Hypothalamus (tissue), 51 donors: ENCODE measurements at regions not wholly inside any gene's neighbourhood (a gene's known extent, or its start where the extent isn't known, plus 50 kb on each side); places are given as distances from the start of the nearest gene placed in this dataset.

Experiments
- DNase-seq, 51 donors: peaks; one replicate each; lab custom pipeline; 2025; lab: John Stamatoyannopoulos, UW

DNA sequence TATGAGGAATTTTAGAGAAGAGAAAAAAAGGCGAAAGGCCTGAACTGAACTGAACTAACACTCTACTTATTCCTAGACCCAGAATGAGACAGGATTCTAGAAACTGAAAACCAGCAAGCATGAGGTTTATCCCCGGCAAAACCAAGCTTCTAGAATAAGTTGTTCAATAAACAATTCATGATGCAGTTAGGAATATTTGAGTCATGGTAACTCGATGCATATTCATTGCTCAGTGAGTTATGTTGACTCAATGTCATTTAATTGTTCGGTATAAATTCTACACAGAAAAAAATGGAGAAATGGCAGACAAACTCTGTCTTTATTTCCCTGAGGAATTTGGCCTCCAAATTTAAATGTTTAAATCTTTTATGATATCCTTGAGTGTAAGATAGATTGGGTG, 321.5 kb downstream of the SATB2 start:
- no peak for DNase-seq

DNA sequence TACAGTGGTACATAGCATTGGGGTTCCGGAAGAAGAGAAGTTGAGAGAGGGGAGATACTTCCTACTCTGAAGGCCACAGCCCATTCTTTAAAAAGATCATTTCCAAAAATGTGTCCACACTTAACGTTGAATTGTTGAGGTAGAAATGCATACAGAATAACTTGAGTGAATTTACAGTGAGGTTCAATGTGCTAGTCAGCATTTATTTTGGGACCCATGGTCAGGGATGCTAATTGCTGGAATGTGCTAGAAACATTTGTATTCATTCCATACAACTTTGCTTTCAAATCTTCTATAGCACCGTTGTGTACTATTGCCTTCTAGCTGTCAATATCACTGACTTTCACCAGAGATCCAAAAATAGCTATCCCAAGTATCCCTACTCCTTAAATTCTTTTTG, 325.9 kb downstream of the SATB2 start:
- DNase-seq: no peak

DNA sequence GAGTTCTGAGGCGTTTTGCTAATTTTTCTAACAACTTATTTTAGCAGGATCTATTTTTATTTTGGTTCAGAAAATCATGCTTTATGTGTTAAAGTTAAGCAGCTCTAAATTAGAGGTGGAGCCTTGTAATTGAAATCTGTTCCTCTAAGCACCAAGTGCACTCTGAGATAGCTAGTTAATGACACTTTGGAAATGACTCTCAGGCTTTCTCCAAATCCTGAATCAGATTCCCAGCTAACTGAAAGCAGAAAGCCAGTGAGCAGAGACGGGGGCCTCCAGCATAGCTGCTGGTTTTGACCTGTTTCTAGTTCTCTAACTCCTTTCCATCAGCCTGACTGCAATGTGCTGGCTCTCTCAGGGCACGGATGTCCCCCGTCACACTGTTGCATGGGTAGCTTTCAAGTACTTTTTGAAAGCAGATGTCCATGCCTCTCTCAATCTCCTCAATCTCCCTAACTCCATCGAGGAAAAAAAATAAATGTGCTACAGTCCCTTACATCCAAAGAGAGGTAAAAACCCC, 326.5 kb downstream of the SATB2 start:
- no peak for DNase-seq

DNA sequence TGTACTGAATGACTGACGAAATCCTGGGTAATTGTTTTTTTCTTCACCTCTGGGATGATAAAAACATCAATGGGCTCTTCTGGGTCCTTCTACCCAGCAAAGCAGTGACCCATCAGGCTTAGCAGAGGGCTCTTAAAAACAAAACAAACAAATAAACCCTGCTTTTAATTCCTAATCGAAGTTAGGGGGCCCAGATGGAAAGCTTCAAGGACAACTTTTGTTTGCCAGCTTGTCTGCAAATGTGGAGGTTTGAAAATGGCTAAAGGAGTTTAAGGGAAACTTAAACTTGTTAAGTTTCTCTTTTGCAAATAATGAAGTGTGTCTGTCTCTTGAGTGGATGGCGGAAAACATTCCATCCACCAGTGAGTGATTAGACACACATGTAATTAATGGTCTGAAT, 327.2 kb downstream of the SATB2 start:
- no peak for DNase-seq

DNA sequence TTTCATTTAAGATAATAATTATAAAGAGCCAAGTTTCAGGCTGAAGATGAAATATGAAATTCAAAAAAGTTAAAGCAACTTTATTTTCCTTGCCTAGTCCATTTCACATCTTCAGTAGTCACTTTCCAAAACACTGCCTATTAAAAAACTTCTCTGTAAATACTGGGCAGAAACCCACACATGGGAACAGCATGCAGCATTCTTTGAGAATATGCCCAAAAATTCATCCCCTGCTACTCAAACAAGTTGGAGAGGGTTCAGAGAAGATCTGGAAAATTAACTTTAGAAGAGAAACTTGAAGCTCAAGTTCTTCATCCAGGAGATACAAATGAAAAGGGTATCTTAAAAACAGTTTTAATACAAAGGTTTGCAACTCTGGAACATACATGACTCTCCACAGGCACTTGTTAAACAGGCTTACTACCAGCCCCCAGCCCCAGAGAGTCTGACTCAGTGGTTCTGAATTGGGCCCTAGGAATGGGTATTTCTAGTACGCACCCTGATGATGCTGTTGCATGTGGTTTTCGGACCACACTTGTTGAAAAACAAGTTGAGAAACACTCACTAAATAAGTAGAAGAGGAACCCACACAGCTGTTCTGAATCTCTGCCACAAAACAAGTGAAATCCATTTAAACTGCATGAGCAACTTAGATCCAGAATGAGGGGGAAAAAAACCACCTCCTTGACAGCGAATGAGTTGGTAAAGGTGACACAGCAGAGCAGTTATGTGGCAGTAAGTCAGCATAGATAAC, 329.1 kb downstream of the SATB2 start:
- DNase-seq: no peak

DNA sequence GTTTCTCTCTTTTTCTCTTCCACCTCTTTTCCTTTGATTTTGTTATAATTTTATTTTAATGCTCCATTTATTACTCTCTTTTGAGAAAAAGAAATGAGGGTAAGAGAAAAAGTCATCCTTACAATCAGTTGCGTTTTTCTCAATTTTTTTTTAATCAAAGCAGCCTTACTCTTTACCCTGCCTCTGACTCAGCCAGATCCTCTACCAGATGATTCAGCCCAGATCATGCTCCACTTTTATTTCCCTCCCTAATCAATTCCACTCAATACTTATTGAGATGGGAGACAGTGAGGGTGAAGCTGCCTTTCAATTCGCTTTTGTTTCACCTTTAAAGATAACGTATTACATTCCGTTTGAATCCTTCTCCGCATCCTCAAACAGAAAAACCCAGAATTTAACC, 337.9 kb downstream of the SATB2 start:
- no peak for DNase-seq

DNA sequence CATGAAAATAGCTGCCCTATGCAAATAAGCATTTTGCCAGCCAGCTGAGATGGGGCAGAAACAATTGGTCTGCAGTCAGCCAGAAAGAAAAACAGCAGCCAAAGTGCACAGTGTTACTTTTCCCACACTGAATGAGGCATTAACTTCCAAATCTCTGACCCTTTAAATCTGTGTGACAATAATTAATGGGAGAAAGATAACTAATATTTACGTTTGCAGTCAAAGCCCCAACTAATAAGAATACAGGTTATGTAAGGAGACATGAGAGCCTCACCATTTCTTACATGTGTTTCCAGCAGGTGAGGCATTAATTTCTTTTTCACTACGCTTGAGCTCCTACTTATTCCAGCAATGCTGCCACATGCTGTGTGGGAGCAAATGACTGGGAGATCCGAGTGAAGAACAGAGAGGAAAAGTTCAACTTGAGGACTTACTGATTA, 339.0 kb downstream of the SATB2 start:
- no peak for DNase-seq

DNA sequence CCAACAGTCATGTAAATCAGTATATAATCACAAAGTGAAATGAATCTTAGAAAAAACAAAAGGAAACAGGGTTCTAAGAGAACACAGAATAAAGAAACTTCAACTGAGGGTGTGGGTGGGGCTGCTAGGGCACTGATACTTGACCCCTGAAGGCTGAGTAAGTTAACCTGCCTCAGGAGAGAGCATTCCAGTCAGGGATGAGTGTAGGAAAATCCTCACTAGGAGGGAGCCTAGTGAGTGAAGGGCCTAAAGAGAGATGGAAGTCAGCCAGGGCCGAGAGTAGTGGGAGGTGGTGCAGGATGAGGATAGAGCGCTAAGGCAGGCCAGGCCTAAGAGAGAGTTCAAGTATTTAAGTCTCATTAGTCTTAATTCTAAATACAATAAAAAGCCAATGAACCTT, 342.6 kb downstream of the SATB2 start:
- DNase-seq: no peak

DNA sequence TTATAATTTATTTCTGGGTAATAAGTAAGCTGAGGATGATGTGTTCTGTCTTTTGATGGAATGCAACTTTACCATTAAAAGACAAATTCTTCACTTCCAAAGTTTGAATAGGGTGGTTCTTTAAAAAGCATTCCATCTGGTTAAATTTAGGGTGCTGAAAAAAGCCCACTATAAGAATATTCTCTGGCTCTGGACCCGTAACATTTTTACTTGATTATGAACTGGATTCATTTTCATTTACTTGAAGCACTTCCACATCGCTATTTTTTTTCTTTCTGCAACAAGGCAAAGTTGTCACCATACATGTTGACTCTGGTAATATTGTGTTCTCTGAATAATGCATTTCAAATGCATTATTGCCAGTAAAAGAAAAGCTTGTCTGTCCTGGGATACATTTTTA, 344.6 kb downstream of the SATB2 start:
- no peak for DNase-seq

DNA sequence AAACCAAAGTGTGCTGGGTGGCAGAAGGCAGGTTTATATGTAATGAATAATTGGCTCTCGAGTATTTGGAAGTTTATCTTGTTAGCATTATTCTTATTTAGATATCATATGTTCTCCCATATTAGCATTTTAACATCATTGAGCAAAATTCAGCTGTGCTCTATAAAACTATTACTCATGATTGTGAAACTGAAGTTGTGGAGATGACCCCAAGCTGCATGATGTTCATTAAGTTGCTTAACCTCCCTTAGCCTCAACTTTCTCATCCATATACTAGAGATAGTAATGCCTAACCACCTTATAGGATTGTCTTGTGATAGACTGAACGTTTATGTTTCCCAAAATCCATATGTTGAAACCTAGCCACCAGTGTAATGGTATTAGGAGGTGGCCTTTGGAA, 346.3 kb downstream of the SATB2 start:
- no peak for DNase-seq

DNA sequence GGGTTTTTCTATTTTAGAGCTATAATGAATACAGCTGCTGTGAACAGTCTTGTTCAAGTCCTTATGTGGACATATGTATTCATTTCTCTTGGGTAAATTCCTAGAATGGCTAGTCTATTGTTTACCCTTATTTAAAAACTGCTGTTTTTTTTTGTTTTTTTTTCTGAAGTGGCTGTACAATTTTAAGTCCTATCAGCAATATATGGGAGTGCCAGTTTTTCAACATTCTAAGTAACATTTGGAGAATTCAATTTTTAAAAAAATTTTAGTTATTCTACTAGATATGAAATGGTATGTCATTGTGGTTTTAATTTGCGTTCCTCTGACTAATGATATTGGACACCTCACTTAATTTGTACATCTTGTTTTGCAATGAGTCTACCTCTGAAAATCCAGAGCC, 349.7 kb downstream of the SATB2 start:
- DNase-seq: no peak

DNA sequence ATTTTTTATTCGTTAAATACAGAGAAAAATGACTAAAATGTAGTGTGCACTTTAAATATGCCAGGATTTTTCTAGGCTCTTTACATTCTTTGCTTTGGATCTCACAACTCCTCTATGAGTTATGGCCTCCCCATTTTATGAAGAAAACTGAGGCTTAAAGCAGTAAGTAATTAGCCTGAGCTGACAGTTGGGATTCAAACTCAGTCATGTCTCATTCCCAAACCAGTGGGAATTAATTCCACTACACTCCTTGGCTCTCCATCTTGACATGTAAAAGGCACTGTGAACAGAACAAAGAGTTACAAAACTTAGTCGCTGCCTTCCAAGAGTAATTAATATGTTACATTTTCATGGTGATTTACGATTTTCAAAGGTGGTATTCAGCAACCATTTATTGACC, 351.9 kb downstream of the SATB2 start:
- DNase-seq: no peak

DNA sequence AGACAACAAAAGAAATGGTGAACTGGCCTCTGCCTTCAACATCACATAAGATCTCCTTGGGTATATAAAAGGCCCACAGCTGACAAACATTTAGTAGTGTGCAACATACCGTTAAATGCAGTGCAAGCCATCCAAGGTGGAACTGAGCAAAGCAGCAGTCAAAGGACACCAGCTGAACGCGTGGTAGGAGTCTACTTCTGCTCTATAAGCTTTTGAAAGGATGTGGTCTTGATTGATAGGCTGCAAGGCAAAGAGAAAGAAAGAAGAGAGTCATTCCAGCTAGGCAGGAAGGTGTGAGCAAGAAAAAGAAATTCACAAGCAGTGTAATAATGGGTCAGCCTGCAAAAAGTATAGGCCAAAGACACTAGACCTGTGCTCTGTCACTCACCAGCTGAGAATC, 356.3 kb downstream of the SATB2 start:
- DNase-seq: no peak

DNA sequence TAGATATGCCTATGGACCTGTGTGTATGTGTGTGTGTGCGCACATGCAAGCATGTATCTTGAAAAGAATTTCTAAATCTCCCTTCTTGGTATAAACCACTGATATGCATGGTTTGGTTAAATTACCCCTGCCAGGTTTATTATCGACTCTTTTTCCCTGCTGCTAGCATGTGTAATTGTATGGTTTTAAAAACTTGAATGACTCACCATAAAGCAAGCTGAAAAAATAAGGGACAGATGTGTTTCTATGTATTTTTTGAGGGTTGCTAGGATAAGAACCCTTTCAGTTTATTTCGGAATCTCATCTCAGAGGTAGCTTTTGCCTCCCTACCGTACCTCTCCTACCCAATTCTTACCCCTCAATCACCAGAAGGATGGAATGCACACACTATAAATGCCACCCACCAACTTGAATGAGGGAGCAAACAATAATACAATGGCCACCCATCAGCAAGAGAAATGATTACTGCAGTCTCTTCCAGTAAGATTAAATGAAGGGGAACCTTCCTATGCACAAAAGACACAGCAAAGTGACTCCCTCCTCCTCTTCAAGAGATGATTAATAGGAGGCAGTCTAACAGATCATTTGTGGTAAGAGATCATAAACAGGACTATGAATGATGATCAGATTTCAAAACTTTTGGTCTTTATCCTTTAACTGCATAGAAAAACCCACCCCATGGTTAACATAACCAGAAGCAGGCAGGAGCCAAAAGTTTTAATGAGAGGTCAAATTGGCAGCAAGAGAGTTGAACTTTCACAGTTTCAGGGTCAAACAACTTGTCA, 357.2 kb downstream of the SATB2 start:
- no peak for DNase-seq

DNA sequence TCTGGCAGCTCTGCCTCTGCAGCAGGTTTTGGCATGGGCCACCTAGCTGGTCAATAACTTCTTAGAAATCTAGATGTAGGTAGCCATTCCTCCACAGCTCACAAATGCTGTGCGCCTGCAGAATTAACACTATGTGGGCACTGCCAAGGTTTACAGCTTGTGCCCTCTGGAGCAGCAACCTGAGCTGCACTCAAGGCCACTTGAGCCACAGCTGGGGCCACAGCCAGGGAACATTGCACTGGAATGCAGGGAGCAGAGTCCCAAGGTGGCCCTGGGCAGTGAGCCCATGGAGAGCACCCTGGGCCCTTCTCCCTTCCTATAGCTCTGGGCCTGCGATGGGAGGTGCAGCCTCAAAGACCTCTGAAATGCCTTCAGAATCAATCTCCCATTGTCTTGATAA, 365.3 kb downstream of the SATB2 start:
- no peak for DNase-seq

DNA sequence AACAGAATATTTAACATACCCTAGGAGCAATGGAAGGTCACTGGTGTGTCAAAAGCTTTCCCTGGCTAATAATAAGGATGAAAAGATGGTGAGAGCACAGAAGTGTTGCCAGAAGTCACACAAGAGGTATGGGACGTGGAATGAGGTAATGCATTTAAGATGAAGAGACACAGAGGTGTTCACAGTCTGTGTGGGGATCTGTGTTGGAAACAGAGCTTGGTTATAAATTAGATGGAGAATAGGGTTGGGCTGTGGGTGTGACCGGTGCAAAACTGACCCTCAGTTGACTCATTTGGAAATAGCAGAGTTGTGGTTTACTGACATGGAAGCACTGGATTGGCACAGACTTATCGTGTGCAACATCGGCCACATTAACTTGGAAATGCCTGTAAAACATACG, 372.5 kb downstream of the SATB2 start:
- DNase-seq: no peak

DNA sequence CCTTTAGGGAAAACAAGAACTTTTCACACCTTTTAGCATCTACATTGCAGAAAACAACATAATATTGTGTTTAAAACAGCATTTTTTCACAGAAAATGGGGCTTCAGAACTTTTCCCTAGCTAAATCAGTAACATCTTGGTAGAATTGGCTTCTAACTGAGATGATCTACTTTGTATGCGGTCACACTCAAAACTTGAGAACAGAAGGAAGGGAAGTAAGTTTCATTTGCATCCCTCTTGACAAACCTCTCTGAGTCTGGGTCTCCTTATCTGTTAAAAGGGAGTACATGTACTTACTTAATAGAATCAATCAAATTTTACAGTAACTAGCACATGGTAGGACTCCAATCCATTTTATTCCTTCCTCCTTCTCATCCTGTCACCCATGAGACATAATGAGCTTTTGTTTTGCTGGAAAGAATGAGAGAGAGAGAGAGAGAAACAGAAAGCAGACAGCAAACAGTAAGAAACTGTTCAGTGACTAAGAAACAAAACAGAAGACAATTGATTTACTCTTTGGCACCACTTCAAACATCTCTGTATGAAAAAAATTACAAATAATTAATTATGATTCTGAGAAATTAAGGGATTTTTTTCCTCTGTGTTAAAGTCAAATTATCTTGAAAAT, 387.3 kb downstream of the SATB2 start:
- DNase-seq: peak in 1 of 51 donors; percentile 29

DNA sequence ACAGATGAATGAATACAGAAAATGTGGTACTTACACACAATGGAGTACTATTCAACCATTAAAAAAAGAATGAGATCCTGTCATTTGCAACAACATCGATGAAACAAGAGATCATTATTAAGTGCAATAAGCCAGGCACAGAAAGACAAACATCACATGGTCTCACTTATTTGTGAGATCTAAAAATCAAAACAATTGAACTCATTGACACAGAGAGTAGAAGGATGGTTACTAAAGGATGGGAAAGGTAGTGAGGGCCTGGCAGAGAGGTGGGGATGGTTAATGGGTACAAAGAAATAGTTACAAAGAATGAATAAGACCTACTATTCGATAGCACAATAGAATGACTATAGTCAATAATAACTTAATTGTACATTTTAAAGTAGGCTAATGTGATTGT, 393.5 kb downstream of the SATB2 start:
- no peak for DNase-seq

DNA sequence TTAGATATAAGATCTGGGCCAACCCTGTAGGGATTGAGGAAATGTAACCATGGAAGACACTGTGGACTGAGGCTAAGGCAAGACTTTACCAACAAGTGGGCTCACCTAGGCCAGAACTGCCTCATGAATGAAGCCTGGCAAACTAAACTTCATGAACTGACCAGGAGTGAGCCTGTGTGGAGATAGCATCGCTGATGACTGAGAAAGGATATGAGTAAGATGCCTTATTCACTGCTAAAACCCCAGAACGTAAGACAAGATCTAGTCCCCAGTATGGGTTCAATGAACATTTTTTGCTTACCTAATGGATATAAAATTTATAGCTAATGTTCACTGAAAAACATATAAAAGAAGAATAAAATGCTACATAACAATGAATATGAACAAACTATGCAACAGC, 399.8 kb downstream of the SATB2 start:
- DNase-seq: no peak

DNA sequence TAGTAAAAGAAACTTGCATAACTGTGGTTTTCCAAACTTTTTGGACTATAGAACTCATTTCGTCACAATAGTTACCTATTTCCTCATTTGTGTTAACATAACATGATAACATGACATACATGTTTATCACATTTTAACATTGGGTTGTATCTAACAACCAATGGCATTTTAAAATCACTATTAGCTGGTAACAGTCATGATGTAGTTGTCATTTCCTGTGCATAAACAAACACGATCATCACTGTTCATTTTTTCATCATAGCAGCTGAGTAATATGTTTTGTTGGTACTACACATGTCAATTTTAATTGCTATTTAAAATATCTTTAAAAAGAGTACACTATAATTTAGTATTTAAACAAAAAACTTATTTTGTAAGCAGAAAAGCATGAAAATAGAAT, 402.4 kb downstream of the SATB2 start:
- no peak for DNase-seq

DNA sequence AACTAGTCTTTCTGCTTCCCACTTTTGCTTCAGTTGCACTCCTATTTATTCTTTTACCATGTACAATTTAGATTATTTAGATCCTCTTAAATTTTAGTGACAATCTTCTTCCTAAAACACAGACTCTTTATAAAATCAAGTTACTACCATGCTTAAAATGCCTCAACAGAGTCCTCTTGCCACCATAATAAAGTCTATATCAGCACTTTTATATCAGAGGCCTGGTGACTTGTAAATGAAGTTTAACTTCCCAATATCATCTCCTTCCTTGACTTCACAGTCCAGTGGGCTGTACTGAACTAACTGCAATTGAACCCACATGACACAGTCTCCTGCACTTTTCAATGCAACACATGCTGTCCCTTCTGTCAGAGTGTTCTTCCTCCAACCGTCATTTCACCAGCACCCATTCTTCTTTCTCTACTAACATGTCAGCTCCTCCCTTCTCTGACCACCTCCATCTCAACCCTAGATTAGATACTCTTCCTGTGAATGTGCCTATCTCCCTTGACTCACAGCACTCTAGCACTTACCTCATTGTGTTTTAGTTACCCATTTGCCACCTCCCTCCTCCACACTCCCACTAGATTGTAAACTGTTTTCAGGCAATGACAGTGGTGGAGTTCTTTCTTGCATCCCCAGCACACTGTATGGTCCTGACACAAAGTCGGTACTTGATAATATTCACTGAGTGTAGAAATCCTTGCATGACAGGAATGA, 414.9 kb downstream of the SATB2 start:
- DNase-seq: no peak
